ENCODE measurements at regions not wholly inside any gene's neighbourhood (a gene's known extent, or its start where the extent isn't known, plus 50 kb on each side); places are given as distances from the start of the nearest gene placed in this dataset.

GRCh38 chrX:112536544-112536943 is 143.2 kb downstream of the LHFPL1 start:
- TF ChIP-seq EZH2 (optimal IDR thresholded peaks at IDR 0.05; ENCODE audit: low read depth, low read length) = no peak
- TF ChIP-seq CTCF (IDR thresholded peaks at IDR 0.05; ENCODE audit: low read length) = no peak
